Stimulated activated naive CD8-positive, alpha-beta T cell treated with anti-CD3 and anti-CD28 coated beads, Interleukin-15, amount 100 ng/mL, for 72 hours (primary cell): ENCODE measurements at regions not wholly inside any gene's neighbourhood (a gene's known extent, or its start where the extent isn't known, plus 50 kb on each side); places are given as distances from the start of the nearest gene placed in this dataset.
"Not testable (repeated sequence)": the region's sequence is repeated elsewhere in the genome, so short reads cannot be mapped to it uniquely, and the experiment has no call there.

ENCODE experiments used
- ATAC-seq: fragments of 150-1000 bp; cut with Tn5 transposase; 2 replicates; pipeline ENCODE4 v1.10.0; 2021; ENCODE audit warnings: mild to moderate bottlenecking, moderate library complexity
- DNase-seq, 2 donors: peaks; one replicate each; pipeline ENCODE4 v3.0.0; 2021 to 2022
- H3K27ac Mint-ChIP-seq, 2 donors: one replicate each; pipeline ENCODE4 v1.8.0; 2022; ENCODE audit warnings: mild to moderate bottlenecking in 2 of 2, mixed read lengths in 2 of 2, moderate library complexity in 2 of 2
- H3K27me3 Mint-ChIP-seq: one replicate; pipeline ENCODE4 v1.8.0; 2022; ENCODE audit warnings: mixed read lengths
- H3K4me1 Mint-ChIP-seq: one replicate; pipeline ENCODE4 v1.8.0; 2022; ENCODE audit warnings: mild to moderate bottlenecking, mixed read lengths
- H3K4me3 Mint-ChIP-seq, 2 donors: one replicate each; pipeline ENCODE4 v1.8.0; 2022; ENCODE audit warnings: mild to moderate bottlenecking in 2 of 2, mixed read lengths in 2 of 2, moderate library complexity in 1 of 2
- H3K9me3 Mint-ChIP-seq, 2 donors: one replicate each; pipeline ENCODE4 v1.8.0; 2022; ENCODE audit warnings: mixed read lengths in 2 of 2

DNA sequence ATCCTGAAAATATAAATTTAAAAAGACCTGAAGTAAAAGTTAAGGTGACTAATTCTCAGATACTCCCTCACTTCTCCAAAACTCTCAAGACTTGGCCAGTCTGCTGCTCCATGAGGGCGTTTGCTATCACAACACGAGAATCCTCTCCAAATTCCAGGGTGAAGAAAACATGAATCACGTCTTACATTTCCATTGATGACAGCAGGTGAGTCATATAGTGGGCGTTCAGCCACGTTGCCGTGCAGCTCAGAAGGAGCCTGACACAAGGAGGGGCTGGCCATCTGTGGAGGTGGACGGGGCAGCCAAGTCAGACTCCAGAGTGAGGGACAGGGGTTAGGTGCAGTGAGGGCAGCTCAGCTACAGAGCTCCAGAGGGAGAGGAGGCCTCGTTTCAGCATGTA lies 555.1 kb upstream of the ADAMTS16 start:
- no peak for DNase-seq
- Mint-ChIP-seq H3K4me1 (no peaks in the 10 kb centered on the region), H3K9me3 (peaks cover 4 to 27% of the 10 kb centered on the region in 2 donors), H3K4me3 (no peak overlapping the region), H3K27me3 (no peaks in the 10 kb centered on the region), H3K27ac (no peak overlapping the region)
- ATAC-seq = no peak

DNA sequence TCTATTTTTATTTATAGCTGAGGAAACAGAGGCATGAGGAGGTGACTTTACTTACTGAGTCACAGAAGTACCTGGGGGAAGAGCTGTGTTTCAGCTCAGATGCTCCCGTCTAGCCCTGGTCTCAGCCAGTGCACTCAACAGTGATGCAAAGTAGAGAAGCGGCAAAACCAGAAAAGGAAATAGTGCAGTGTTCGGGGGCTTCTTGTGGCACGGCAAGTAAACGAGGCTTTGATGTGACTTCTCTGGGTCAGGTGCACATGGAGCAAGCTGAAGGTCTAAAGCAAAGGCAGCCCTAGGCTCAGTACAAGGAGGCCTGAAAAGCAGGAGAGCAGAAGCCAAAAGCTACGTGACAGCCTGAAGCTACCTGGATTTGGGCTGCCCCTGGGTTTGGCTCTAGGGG lies 526.7 kb upstream of the ADAMTS16 start:
- DNase-seq (no peak), ATAC-seq (no peak)
- no peak overlapping the region for H3K4me3 Mint-ChIP-seq
- no peaks in the 10 kb centered on the region for H3K4me1 Mint-ChIP-seq
- H3K27ac Mint-ChIP-seq = no peak overlapping the region
- no peaks in the 10 kb centered on the region for H3K27me3 Mint-ChIP-seq
- peaks cover 0 to 45% of the 10 kb centered on the region in 2 donors for H3K9me3 Mint-ChIP-seq

DNA sequence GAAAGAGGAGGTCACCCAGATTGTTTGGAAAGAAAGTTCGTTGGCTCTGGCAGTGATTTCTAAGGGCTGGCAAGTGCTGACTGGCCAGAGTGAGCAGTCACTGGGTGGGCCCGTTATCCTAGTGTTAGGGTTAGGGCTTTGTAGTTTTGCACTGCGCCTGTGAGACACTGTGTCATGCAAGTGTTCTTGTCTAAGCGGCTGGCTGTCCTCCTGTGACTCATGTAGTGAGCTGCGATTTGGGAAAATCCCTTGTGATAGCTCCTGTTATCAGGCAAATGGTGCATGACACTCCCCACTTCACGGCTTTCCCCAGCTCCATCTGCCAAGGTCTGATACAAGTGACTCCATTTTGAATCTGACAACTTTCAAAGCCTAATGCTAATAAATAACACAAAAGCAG lies 526.0 kb upstream of the ADAMTS16 start:
- ATAC-seq (no peak), DNase-seq (no peak)
- no peak overlapping the region for H3K4me3 Mint-ChIP-seq
- H3K9me3 Mint-ChIP-seq = peaks cover 0 to 38% of the 10 kb centered on the region in 2 donors
- H3K27me3 Mint-ChIP-seq = no peaks in the 10 kb centered on the region
- no peaks in the 10 kb centered on the region for H3K4me1 Mint-ChIP-seq
- H3K27ac Mint-ChIP-seq = no peak overlapping the region

DNA sequence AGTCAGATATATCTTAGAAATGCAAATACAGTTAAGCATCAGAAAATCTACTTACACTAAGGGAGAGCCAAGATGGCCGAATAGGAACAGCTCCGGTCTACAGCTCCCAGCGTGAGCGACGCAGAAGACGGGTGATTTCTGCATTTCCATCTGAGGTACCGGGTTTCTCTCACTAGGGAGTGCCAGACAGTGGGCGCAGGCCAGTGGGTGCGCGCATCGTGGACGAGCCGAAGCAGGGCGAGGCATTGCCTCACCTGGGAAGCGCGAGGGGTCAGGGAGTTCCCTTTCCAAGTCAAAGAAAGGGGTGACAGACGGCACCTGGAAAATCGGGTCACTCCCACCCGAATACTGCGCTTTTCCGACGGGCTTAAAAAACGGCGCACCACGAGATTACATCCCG lies 524.8 kb upstream of the ADAMTS16 start:
- H3K4me1 Mint-ChIP-seq, H3K27ac Mint-ChIP-seq, H3K4me3 Mint-ChIP-seq, ATAC-seq, H3K27me3 Mint-ChIP-seq, DNase-seq: not testable (repeated sequence)
- H3K9me3 Mint-ChIP-seq = peaks cover 0 to 30% of the 10 kb centered on the region in 2 donors

DNA sequence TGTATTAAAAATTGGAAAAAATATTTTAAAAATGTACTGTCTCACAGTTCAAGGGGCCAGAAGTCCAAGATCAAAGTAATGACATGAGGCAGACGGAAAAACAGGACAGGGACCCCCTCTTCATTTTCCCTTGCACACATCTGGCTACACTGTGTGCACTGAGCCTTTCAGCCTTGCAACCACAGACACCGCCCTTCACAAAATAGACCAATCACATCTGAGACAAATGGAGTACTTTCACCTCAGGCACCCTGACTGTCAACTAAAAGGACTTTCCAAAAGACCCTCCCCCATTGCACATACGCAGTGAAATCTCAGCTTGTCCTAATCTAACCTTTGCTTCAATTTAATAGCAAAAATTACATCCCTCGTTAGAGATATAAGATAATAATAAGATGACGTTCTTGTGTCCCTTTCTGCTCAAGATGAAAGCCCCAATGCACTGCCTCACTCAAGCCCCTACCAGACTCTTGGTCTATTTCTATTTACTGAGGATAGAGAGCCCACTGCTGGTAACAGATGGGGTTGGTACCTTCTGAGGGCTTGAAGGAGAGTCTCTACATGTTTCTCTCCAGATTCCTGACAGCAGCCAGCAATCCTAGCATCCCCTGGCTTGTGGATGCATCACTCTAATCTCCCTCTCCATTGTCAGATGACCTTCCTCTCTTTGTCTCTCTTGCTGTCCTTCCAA lies 514.8 kb upstream of the ADAMTS16 start:
- no peaks in the 10 kb centered on the region for H3K4me1 Mint-ChIP-seq
- ATAC-seq = no peak

DNA sequence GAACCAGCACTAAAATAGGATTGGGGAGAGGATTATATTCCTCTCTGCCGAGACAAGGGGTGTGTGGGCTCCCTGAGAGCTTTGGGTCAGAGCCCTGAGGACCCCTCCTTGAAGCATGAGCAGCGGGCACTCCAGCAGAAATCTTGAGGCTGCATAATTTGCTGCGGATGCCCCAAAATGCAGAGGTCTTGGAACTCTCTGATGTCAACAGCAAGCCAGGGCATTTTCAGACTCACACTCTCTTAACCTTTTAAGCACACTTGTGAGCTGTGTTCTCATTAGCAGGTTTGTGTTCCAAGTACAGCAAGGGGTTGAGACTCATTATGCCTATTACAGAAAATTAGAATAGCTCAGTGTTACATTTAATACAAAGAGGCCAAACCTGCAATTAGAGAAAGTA lies 513.0 kb upstream of the ADAMTS16 start:
- Mint-ChIP-seq H3K4me3 (no peak overlapping the region), H3K9me3 (peaks cover 9 to 27% of the 10 kb centered on the region in 2 donors), H3K27me3 (no peaks in the 10 kb centered on the region), H3K27ac (no peak overlapping the region), H3K4me1 (no peaks in the 10 kb centered on the region)
- ATAC-seq = no peak
- no peak for DNase-seq

More for the DNA sequence above, 514.8 kb upstream of the ADAMTS16 start:
- Mint-ChIP-seq H3K9me3 (peaks cover 9 to 27% of the 10 kb centered on the region in 2 donors), H3K27me3 (no peaks in the 10 kb centered on the region), H3K27ac (no peak overlapping the region), H3K4me3 (no peak overlapping the region)
- no peak for DNase-seq

DNA sequence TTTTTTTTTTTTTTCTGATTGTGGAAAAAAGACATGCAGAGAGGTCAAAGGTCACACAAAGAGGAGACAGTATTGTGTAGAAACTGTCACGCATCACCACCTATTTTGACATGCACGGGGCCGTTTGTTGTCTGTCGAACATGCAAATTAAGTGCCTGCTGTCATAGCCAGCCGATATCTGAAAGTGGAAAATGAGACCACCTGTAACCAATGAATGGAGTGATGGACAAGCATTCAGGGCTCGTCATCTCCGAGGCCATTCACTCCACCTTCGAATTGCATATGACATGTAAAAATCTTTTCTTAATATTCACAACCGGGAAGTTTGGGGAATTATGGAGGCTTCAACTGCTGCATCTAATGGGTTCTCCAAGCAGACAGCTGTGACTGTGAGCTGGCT lies 512.2 kb upstream of the ADAMTS16 start:
- Mint-ChIP-seq H3K4me3 (no peak overlapping the region), H3K27ac (no peak overlapping the region), H3K27me3 (no peaks in the 10 kb centered on the region), H3K4me1 (no peaks in the 10 kb centered on the region), H3K9me3 (peaks cover 9 to 27% of the 10 kb centered on the region in 2 donors)
- DNase-seq = no peak
- ATAC-seq = no peak

DNA sequence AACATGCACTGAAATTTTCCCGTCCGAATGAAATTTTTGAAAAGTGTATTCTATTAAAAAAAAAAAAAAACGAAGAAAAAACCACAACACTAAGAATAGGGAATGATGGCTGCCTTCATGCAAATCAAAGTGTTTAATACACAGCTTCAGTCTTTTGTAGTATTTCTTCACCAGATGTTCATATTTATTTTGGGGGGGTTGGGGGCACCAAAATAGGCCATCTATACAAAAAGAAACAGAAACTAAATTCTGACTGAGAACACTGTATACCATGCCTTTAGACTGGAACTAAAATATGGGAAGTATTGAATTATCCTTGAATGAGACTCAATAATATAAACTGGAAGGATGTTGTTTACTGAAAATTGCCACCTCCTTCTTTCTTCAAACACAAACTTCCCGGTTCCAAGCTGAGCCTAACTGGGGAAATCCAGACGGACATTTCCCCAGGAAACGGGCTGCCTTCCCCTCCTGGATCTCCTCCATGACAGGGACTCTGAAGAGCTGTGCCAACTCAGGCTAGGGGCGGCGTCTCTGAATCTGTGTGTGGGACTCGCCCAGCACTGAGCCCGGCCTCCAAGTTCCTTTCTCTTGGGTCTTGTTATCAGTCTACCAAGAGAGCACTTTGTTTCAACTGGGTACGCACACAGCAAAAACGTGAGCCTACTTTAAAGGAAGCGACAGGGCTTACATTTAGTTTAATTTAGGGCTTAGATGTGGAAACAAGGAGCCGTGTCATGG lies 511.3 kb upstream of the ADAMTS16 start:
- no peak for DNase-seq
- Mint-ChIP-seq H3K27ac (no peak overlapping the region), H3K4me1 (no peaks in the 10 kb centered on the region), H3K9me3 (peaks cover 9 to 27% of the 10 kb centered on the region in 2 donors), H3K4me3 (no peak overlapping the region), H3K27me3 (no peaks in the 10 kb centered on the region)
- no peak for ATAC-seq

DNA sequence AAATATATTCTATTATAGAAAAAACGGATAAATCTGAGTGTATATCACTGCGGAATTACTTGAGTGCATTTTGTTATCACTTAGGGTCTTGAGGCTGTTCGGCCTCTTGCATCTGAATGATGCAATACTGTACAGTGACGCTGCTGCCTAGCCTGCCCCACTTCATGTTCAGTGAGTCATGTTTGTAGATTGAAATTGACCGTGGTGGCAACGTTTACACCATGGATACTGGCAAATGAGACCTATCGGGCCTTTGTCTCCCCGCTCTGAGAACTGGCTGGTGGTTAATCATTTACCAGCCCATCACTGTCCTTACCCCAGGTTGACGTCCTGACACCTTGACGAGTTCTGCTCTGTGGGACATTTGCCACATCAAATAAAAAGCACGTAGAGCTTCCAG lies 510.1 kb upstream of the ADAMTS16 start:
- Mint-ChIP-seq H3K27me3 (no peaks in the 10 kb centered on the region), H3K9me3 (peaks cover 9 to 25% of the 10 kb centered on the region in 2 donors), H3K27ac (no peak overlapping the region), H3K4me1 (no peaks in the 10 kb centered on the region), H3K4me3 (no peak overlapping the region)
- ATAC-seq (no peak), DNase-seq (no peak)

DNA sequence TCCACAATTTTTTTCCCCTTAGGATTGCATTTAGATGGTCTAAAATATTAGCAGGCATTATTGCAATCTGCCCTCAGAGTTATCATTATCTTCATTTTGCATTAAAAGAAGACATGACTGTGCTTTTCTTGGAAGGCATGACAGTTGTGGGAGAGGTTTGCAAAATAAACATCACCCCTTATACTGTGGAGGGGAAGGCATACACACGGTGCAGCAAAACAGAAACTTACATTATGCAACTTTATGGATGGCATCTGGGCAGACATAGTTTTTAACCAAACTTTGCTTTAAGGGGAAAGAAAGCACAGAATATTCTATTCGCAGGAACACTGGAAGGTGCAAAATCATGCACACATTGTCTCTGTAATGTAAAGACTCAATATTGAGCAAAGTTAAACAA lies 505.8 kb upstream of the ADAMTS16 start:
- Mint-ChIP-seq H3K9me3 (peaks cover 0 to 4% of the 10 kb centered on the region in 2 donors), H3K27ac (no peak overlapping the region), H3K27me3 (no peaks in the 10 kb centered on the region), H3K4me1 (no peaks in the 10 kb centered on the region), H3K4me3 (no peak overlapping the region)
- DNase-seq = no peak
- no peak for ATAC-seq

DNA sequence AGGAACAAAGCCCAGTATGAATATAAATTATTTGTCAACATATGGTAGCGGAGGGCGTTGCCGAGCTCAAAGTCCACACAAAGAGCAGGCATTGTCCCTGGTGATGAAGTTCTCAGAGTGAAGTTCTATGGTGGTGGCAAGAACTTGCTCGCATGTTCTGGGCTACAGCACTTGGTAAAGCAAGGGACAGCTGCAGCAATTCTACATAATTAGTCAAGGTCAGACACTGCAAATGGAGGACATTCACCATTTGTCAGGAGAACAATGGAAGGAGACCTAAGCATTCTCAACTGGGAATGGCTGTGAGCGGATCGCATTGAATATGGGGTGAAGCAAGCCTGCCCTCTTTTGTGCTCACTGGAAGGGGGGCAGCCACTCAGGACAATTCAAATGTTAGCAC lies 503.8 kb upstream of the ADAMTS16 start:
- no peak overlapping the region for H3K4me3 Mint-ChIP-seq
- no peak for DNase-seq
- ATAC-seq = no peak
- H3K9me3 Mint-ChIP-seq = no peaks in the 10 kb centered on the region
- no peaks in the 10 kb centered on the region for H3K27me3 Mint-ChIP-seq
- no peaks in the 10 kb centered on the region for H3K4me1 Mint-ChIP-seq
- H3K27ac Mint-ChIP-seq = no peak overlapping the region

DNA sequence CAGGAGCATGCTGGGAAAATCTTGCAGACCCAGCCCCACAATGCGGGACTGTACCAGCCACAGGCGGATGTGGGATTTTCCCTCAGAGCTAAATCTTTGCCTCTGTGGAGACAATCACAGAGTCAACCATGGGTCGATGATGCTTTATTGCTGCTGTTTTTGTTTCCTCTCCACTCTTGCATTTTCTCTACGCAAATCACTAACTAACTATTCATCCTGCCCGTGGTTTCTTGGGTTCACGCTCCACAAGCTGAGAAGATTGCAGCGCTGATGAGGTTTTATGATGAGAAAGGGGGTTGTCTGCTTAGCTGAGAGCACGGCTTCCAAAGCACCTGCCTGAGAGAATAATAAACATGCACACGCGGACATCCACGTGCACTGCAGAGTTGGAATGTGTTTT lies 500.2 kb upstream of the ADAMTS16 start:
- no peaks in the 10 kb centered on the region for H3K27me3 Mint-ChIP-seq
- H3K4me1 Mint-ChIP-seq = no peaks in the 10 kb centered on the region
- no peak overlapping the region for H3K4me3 Mint-ChIP-seq
- H3K9me3 Mint-ChIP-seq = peaks cover 0 to 8% of the 10 kb centered on the region in 2 donors
- no peak overlapping the region for H3K27ac Mint-ChIP-seq
- DNase-seq (no peak), ATAC-seq (no peak)

DNA sequence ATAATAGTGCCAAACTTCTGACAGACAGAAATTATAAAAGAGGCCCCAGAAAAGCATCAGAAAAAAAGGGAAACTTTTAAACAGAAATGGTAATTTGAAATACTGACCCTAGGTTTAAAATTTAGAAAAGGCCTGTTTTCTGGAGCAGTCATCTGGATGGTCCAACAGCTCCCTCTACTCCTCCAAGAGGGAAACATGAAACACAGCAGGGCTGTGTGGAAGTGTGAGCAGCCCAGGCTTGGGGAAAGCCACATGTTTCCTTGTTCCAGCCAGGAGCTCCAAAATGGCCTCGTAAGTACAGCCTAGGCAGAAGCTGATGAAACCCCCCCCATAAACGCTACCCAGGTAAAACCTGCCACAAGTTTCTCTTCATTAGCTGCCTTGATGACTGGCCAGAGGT lies 499.3 kb upstream of the ADAMTS16 start:
- Mint-ChIP-seq H3K27ac (no peak overlapping the region), H3K27me3 (no peaks in the 10 kb centered on the region), H3K4me3 (no peak overlapping the region), H3K9me3 (peaks cover 4 to 8% of the 10 kb centered on the region in 2 donors), H3K4me1 (no peaks in the 10 kb centered on the region)
- no peak for ATAC-seq
- no peak for DNase-seq

DNA sequence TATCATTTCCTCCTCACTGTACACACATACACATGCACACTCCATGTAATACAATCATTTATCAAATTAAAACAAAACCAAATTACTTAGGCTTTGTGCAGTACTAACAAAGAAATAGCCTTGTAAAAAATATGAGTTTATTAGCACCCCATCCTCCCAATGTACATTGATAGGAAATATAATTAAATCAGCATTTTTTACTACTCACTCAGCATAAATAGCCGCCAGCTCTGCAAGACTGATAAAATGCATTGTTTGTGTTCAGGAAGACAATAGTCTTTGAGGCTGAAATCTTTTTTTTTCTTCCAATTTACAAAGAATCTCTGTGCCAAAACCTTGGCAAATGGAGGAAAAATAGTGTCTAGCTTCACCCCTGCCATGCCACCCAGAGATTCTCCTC lies 497.6 kb upstream of the ADAMTS16 start:
- Mint-ChIP-seq H3K4me3 (no peak overlapping the region), H3K4me1 (no peaks in the 10 kb centered on the region)
- no peak for DNase-seq

DNA sequence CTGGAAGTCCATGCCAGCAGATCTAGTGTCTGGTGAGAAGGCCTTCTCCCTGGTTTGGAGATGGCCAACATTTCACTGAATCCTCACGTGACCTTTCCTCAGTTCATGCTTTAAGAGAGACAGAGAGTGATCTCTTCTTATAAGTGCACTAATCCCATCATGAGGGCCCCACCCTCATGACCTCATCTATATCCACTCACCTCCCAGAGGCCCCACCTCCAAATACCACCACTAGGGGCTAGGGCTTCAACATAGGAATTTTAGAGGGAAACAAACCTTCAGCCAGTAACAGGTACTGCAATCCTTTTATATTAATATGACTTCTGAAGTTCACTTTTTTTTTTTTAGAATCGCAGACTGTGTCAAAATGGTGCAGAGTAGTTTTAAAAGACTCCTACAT lies 496.9 kb upstream of the ADAMTS16 start:
- Mint-ChIP-seq H3K9me3 (peaks cover 4 to 8% of the 10 kb centered on the region in 2 donors), H3K4me3 (no peak overlapping the region), H3K27ac (no peak overlapping the region), H3K4me1 (no peaks in the 10 kb centered on the region), H3K27me3 (no peaks in the 10 kb centered on the region)
- DNase-seq (no peak), ATAC-seq (no peak)

More for the DNA sequence above, 497.6 kb upstream of the ADAMTS16 start:
- H3K27me3 Mint-ChIP-seq = no peaks in the 10 kb centered on the region
- ATAC-seq = no peak
- no peak overlapping the region for H3K27ac Mint-ChIP-seq
- H3K9me3 Mint-ChIP-seq = peaks cover 4 to 8% of the 10 kb centered on the region in 2 donors

DNA sequence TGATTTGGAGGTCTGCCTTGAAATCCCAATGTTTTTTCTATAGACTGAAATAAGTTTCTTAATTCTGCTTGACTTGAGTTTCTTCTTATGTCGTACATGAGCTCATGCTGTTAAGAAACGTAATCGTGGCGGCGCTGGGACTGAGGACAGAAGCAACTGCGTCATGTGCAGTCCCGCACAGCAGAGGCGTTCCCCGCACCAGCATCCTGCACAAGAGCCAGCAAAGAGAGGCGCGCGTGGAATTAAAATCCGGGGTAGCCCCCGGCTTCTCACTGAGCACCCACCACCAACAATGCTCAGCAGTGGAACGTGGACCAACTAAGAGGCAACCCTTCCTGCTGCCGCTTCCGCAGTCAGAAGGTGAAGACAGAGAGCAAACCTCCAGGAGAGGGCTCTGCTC lies 496.2 kb upstream of the ADAMTS16 start:
- peaks cover 4 to 13% of the 10 kb centered on the region in 2 donors for H3K9me3 Mint-ChIP-seq
- H3K4me3 Mint-ChIP-seq = no peak overlapping the region
- no peak overlapping the region for H3K27ac Mint-ChIP-seq
- DNase-seq = no peak
- no peaks in the 10 kb centered on the region for H3K27me3 Mint-ChIP-seq
- ATAC-seq = no peak
- no peaks in the 10 kb centered on the region for H3K4me1 Mint-ChIP-seq
